IMR-90 (cell line): ENCODE measurements at regions not wholly inside any gene's neighbourhood (a gene's known extent, or its start where the extent isn't known, plus 50 kb on each side); places are given as distances from the start of the nearest gene placed in this dataset.

Experiments
- ATAC-seq: fragments of 200-7000 bp; cut with Tn5 transposase; 2 replicates; pipeline ENCODE4 v1.9.1; 2020; ENCODE audit warnings: low read depth, mild to moderate bottlenecking, moderate library complexity
- BruUV-seq: library from RNA; stranded (reverse); fragments of 400-500 nt; replicated peaks from 2 replicates; lab custom pipeline; 2021; lab: Mats Ljungman, UMichigan
- CTCF ChIA-PET: fragments of 300-600 bp; formaldehyde crosslinking; extraction: SDS; loops from one replicate; lab custom pipeline; 2021; ENCODE audit warnings: antibody characterized with exemption; lab: Yijun Ruan, JAX
- POLR2A ChIA-PET: fragments of 300-600 bp; sonication (Branson Sonifier 250); formaldehyde crosslinking; loops from one replicate; lab custom pipeline; 2022; ENCODE audit warnings: antibody characterized with exemption; ENCODE audit not compliant: unreplicated experiment; lab: Charles Lee
- DNase-seq: peaks from one replicate; pipeline ENCODE4 v3.0.0; 2013
- H2AFZ ChIP-seq: replicated peaks from 2 replicates; pipeline ENCODE3; 2013; ENCODE audit warnings: low read length, mild to moderate bottlenecking; ENCODE audit not compliant: poor library complexity
- H2AK5ac ChIP-seq: 2 replicates; pipeline ENCODE4 v1.6.1; 2013; ENCODE audit warnings: low read depth, low read length, inconsistent platforms
- H2AK9ac ChIP-seq: replicated peaks from 2 replicates; pipeline ENCODE3; 2013; ENCODE audit warnings: mild to moderate bottlenecking, low read depth, low read length, moderate library complexity; ENCODE audit not compliant: poor library complexity
- H2BK120ac ChIP-seq: 2 replicates; pipeline ENCODE4 v1.6.1; 2013; ENCODE audit warnings: low read depth, low read length, inconsistent platforms
- H2BK15ac ChIP-seq: 3 replicates; pipeline ENCODE4 v1.6.1; 2013; ENCODE audit warnings: low read depth, low read length, inconsistent platforms
- H2BK20ac ChIP-seq: 2 replicates; pipeline ENCODE4 v1.6.1; 2013; ENCODE audit warnings: low read depth, mild to moderate bottlenecking, inconsistent platforms, low read length, moderate library complexity
- H2BK5ac ChIP-seq: 2 replicates; pipeline ENCODE4 v1.6.1; 2013; ENCODE audit warnings: mild to moderate bottlenecking, low read depth, low read length, inconsistent platforms; ENCODE audit not compliant: poor library complexity, severe bottlenecking
- H3K14ac ChIP-seq: replicated peaks from 2 replicates; pipeline ENCODE4 v1.6.1; 2013; ENCODE audit warnings: low read depth, low read length, inconsistent platforms
- H3K18ac ChIP-seq: 2 replicates; pipeline ENCODE4 v1.6.1; 2013; ENCODE audit warnings: low read depth, low read length, control low read depth
- H3K23ac ChIP-seq: 2 replicates; pipeline ENCODE4 v1.6.1; 2013; ENCODE audit warnings: low read depth, low read length, inconsistent platforms
- H3K27ac ChIP-seq: 2 replicates; pipeline ENCODE4 v1.5.1; 2013; ENCODE audit warnings: mild to moderate bottlenecking, control low read depth, low read length; ENCODE audit not compliant: insufficient read depth
- H3K27me3 ChIP-seq: 2 replicates; pipeline ENCODE4 v1.6.1; 2013; ENCODE audit warnings: low read length; ENCODE audit not compliant: control insufficient read depth, insufficient read depth
- H3K36me3 ChIP-seq: 2 replicates; pipeline ENCODE4 v1.6.1; 2013; ENCODE audit warnings: low read length, mixed read lengths; ENCODE audit not compliant: control insufficient read depth, insufficient read depth
- H3K4ac ChIP-seq: 2 replicates; pipeline ENCODE4 v1.6.1; 2013; ENCODE audit warnings: low read depth, low read length, inconsistent platforms
- H3K4me1 ChIP-seq: 2 replicates; pipeline ENCODE4 v1.6.1; 2013; ENCODE audit warnings: low read length, mixed read lengths; ENCODE audit not compliant: control insufficient read depth, insufficient read depth
- H3K4me2 ChIP-seq: 2 replicates; pipeline ENCODE4 v1.6.1; 2013; ENCODE audit warnings: low read depth, mild to moderate bottlenecking, control low read depth, low read length, moderate library complexity
- H3K4me3 ChIP-seq: 2 replicates; pipeline ENCODE4 v1.5.1; 2013; ENCODE audit warnings: low read depth, mild to moderate bottlenecking, control low read depth, low read length, moderate library complexity; ENCODE audit not compliant: insufficient read depth
- H3K56ac ChIP-seq: 2 replicates; pipeline ENCODE4 v1.6.1; 2013; ENCODE audit warnings: low read length, inconsistent platforms; ENCODE audit not compliant: insufficient read depth; ENCODE audit errors: extremely low read depth
- H3K79me1 ChIP-seq, 2 experiments: 2 replicates each; pipeline ENCODE4 v1.6.1; 2013; ENCODE audit warnings: low read length in 2 of 2, inconsistent platforms in 1 of 2, low read depth in 1 of 2
- H3K9ac ChIP-seq: 2 replicates; pipeline ENCODE4 v1.6.1; 2013; ENCODE audit warnings: low read depth, low read length, control low read depth
- H3K9me1 ChIP-seq: 2 replicates; pipeline ENCODE4 v1.6.1; 2013; ENCODE audit warnings: low read length, inconsistent platforms; ENCODE audit not compliant: insufficient read depth
- H3K9me3 ChIP-seq: 2 replicates; pipeline ENCODE4 v1.6.1; 2013; ENCODE audit warnings: low read length; ENCODE audit not compliant: control insufficient read depth, insufficient read depth
- H4K20me1 ChIP-seq: 2 replicates; pipeline ENCODE4 v1.6.1; 2013; ENCODE audit warnings: low read length, inconsistent platforms; ENCODE audit not compliant: insufficient read depth
- H4K5ac ChIP-seq: 2 replicates; pipeline ENCODE4 v1.6.1; 2013; ENCODE audit warnings: mild to moderate bottlenecking, low read depth, low read length, control low read depth
- H4K8ac ChIP-seq, 2 experiments: 2 replicates each; pipeline ENCODE4 v1.6.1; 2013; ENCODE audit warnings: low read depth in 2 of 2, low read length in 2 of 2, control low read depth in 1 of 2, inconsistent platforms in 1 of 2
- H4K91ac ChIP-seq: 2 replicates; pipeline ENCODE4 v1.6.1; 2013; ENCODE audit warnings: low read depth, low read length, inconsistent platforms; ENCODE audit not compliant: insufficient read depth
- BHLHE40 ChIP-seq: fragments of 150-350 bp; IDR thresholded peaks from 2 replicates; pipeline ENCODE4 v1.6.1; 2016; ENCODE audit warnings: mild to moderate bottlenecking, low read depth, low read length
- CEBPB ChIP-seq: IDR thresholded peaks from 2 replicates; pipeline ENCODE4 v1.6.1; 2012; ENCODE audit warnings: low read depth, low read length, improper control_type of control experiment
- FOS ChIP-seq: fragments of 150-350 bp; IDR thresholded peaks from 2 replicates; pipeline ENCODE4 v1.6.1; 2016; ENCODE audit warnings: low read depth, low read length
- MAZ ChIP-seq: IDR thresholded peaks from 2 replicates; pipeline ENCODE4 v1.6.1; 2012; ENCODE audit warnings: low read depth, mild to moderate bottlenecking, low read length, improper control_type of control experiment, moderate library complexity, borderline replicate concordance
- MXI1 ChIP-seq: IDR thresholded peaks from 2 replicates; pipeline ENCODE4 v1.6.1; 2012; ENCODE audit warnings: low read depth, mild to moderate bottlenecking, low read length, moderate library complexity, borderline replicate concordance
- NFE2L2 ChIP-seq: fragments of 150-350 bp; IDR thresholded peaks from 2 replicates; pipeline ENCODE4 v1.6.1; 2016; ENCODE audit warnings: low read depth, mild to moderate bottlenecking, low read length
- POLR2A ChIP-seq: IDR thresholded peaks from 2 replicates; pipeline ENCODE4 v1.6.1; 2012; ENCODE audit warnings: mild to moderate bottlenecking, low read depth, low read length
- RCOR1 ChIP-seq: IDR thresholded peaks from 2 replicates; pipeline ENCODE4 v1.6.1; 2012; ENCODE audit warnings: mild to moderate bottlenecking, low read length, improper control_type of control experiment; ENCODE audit not compliant: insufficient replicate concordance
- SMC3 ChIP-seq: fragments of 150-350 bp; IDR thresholded peaks from 2 replicates; pipeline ENCODE4 v1.6.1; 2016; ENCODE audit warnings: low read depth, mild to moderate bottlenecking, antibody characterized with exemption, low read length, moderate library complexity
- WGBS, 2 experiments: methylation state at CpG; one replicate each; pipeline versions ENCODE4 v1.1.5 to v1.1.7; 2013; ENCODE audit warnings: missing lambda C conversion rate in 2 of 2; ENCODE audit not compliant: insufficient read length in 1 of 2; ENCODE audit errors: extremely low coverage in 2 of 2; 5-methylcytosine and 5-hydroxymethylcytosine counted together
- dilution Hi-C: fragments of 300-500 bp; cut with HindIII; formaldehyde crosslinking; loops from one replicate; pipeline ENCODE4 v1.14.3; 2018; ENCODE audit warnings: low sequenced_read_pairs; ENCODE audit not compliant: unreplicated experiment
- in situ Hi-C: fragments of 300-500 bp; cut with MboI; formaldehyde crosslinking; loops from 3 replicates; pipeline ENCODE4 v1.14.3; 2019; ENCODE audit warnings: low sequenced_read_pairs, inconsistent platforms, mixed read lengths
- intact Hi-C: fragments of 100-400 bp; cut with micrococcal nuclease; formaldehyde crosslinking; loops from 2 replicates; pipeline ENCODE4 v1.10.0; 2022
- TF ChIP-seq, protein P1 (sequence below): fragments of 150-350 bp; IDR thresholded peaks from 2 replicates; pipeline ENCODE4 v1.6.1; 2016; ENCODE audit warnings: low read depth, mild to moderate bottlenecking, low read length, moderate library complexity, borderline replicate concordance
- TF ChIP-seq, protein P2 (sequence below): fragments of 150-350 bp; IDR thresholded peaks from 2 replicates; pipeline ENCODE4 v1.6.1; 2017; ENCODE audit warnings: mild to moderate bottlenecking, antibody characterized with exemption, low read length, low read depth

DNA sequence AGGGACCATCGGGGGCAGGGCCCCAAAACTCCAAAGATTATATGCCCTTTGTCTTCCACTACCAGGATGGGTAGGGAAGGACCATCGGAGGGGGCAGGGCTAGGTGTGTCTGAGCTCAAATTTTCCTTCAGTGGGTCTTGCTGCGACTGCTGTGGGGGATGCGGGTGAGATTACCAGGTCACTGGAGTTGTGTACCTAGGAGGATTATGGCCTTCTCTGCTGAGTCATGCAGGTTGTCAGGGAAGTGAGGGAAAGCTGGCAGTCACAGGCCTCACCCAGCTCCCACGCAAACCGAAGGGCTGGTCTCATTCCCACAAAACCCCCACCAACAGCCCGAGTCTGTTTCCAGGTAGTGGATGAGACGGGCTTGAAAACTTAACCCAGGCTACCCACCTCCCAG is 489.4 kb downstream of the ZNF608 start:
- H3K9me1 ChIP-seq = no peaks in the 10 kb centered on the region
- H2BK5ac ChIP-seq = no peak overlapping the region
- no CpG with 5 or more reads among the region's 8 CpGs for WGBS, 2 experiments
- H4K20me1 ChIP-seq = no peaks in the 10 kb centered on the region
- no peak overlapping the region for H2BK15ac ChIP-seq
- ATAC-seq = no peak
- H3K4me3 ChIP-seq = no peak overlapping the region
- dilution Hi-C loops = no loop called here
- intact Hi-C loops = no loop called here
- H3K79me1 ChIP-seq = no peaks in the 10 kb centered on the region
- no peaks in the 10 kb centered on the region for H3K9me3 ChIP-seq
- BruUV-seq = no TSS peak
- no peak overlapping the region for H2AK9ac ChIP-seq
- H3K4me2 ChIP-seq = no peak overlapping the region
- no peak overlapping the region for H3K14ac ChIP-seq
- H3K27ac ChIP-seq = no peak overlapping the region
- no peaks in the 10 kb centered on the region for H3K36me3 ChIP-seq
- no peak overlapping the region for H4K8ac ChIP-seq
- no peak overlapping the region for H2AK5ac ChIP-seq
- no peak overlapping the region for H3K23ac ChIP-seq
- H4K91ac ChIP-seq = no peak overlapping the region
- ChIA-PET CTCF (no interaction called here), POLR2A (no interaction called here)
- peaks cover 2% of the 10 kb centered on the region; the same call in 1 of the 2 replicates for H3K4me1 ChIP-seq
- no peaks in the 10 kb centered on the region; the same call in 1 of the 2 replicates for H3K27me3 ChIP-seq
- DNase-seq = no peak
- no peak overlapping the region for H4K5ac ChIP-seq
- no peak overlapping the region for H2BK20ac ChIP-seq
- H3K9ac ChIP-seq = no peak overlapping the region
- no peak overlapping the region for H3K56ac ChIP-seq
- H2AFZ ChIP-seq = no peak overlapping the region
- H2BK120ac ChIP-seq = no peak overlapping the region
- H3K18ac ChIP-seq = no peak overlapping the region
- in situ Hi-C loops = no loop called here
- TF ChIP-seq MXI1 (no peak), POLR2A (no peak), SMC3 (no peak), CEBPB (no peak), MAZ (no peak), NFE2L2 (no peak), RCOR1 (no peak), BHLHE40 (no peak), FOS (no peak)
- TF ChIP-seq, protein P1, sequence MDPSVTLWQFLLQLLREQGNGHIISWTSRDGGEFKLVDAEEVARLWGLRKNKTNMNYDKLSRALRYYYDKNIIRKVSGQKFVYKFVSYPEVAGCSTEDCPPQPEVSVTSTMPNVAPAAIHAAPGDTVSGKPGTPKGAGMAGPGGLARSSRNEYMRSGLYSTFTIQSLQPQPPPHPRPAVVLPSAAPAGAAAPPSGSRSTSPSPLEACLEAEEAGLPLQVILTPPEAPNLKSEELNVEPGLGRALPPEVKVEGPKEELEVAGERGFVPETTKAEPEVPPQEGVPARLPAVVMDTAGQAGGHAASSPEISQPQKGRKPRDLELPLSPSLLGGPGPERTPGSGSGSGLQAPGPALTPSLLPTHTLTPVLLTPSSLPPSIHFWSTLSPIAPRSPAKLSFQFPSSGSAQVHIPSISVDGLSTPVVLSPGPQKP = no peak
- TF ChIP-seq, protein P2, sequence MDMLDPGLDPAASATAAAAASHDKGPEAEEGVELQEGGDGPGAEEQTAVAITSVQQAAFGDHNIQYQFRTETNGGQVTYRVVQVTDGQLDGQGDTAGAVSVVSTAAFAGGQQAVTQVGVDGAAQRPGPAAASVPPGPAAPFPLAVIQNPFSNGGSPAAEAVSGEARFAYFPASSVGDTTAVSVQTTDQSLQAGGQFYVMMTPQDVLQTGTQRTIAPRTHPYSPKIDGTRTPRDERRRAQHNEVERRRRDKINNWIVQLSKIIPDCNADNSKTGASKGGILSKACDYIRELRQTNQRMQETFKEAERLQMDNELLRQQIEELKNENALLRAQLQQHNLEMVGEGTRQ = no peak
- H3K4ac ChIP-seq = no peak overlapping the region
